Ammon's horn (tissue), 1 donor: ENCODE measurements at regions not wholly inside any gene's neighbourhood (a gene's known extent, or its start where the extent isn't known, plus 50 kb on each side); places are given as distances from the start of the nearest gene placed in this dataset.
"Not testable (repeated sequence)": the region's sequence is repeated elsewhere in the genome, so short reads cannot be mapped to it uniquely, and the experiment has no call there.

Experiments
- DNase-seq: peaks from one replicate; pipeline ENCODE4 v3.0.0-alpha.2; 2016; ENCODE audit warnings: low spot score

GRCh38 chr3:72028307-72028706 lies 243.4 kb upstream of the PROK2 start:
- not testable (repeated sequence) for DNase-seq

- DNase-seq: not testable (repeated sequence)
Measured at GRCh38 chr3:72027728-72028127, 242.8 kb upstream of the PROK2 start.

GRCh38 chr3:72022027-72022426 lies 237.1 kb upstream of the PROK2 start:
- no peak for DNase-seq

- no peak for DNase-seq
Measured at GRCh38 chr3:72021531-72021930, 236.6 kb upstream of the PROK2 start.

GRCh38 chr3:72018343-72018984 lies 233.5 kb upstream of the PROK2 start:
- no peak for DNase-seq

- DNase-seq: no peak
Measured at GRCh38 chr3:72017935-72018334, 233.0 kb upstream of the PROK2 start.

- no peak for DNase-seq
Measured at GRCh38 chr3:72017311-72017710, 232.4 kb upstream of the PROK2 start.

GRCh38 chr3:72015463-72015862 lies 230.5 kb upstream of the PROK2 start:
- no peak for DNase-seq

GRCh38 chr3:72013084-72013483 lies 228.1 kb upstream of the PROK2 start:
- DNase-seq: no peak

GRCh38 chr3:72012363-72012762 lies 227.4 kb upstream of the PROK2 start:
- DNase-seq: no peak

- DNase-seq: no peak
Measured at GRCh38 chr3:72011485-72011884, 226.5 kb upstream of the PROK2 start.

GRCh38 chr3:72009851-72010443 lies 225.0 kb upstream of the PROK2 start:
- peak; percentile 62 for DNase-seq

- DNase-seq: no peak
Measured at GRCh38 chr3:72008226-72008996, 223.5 kb upstream of the PROK2 start.

GRCh38 chr3:72006631-72007556 lies 221.9 kb upstream of the PROK2 start:
- no peak for DNase-seq

- no peak for DNase-seq
Measured at GRCh38 chr3:72004749-72005292, 219.9 kb upstream of the PROK2 start.

GRCh38 chr3:72003936-72004335 lies 219.0 kb upstream of the PROK2 start:
- no peak for DNase-seq

- no peak for DNase-seq
Measured at GRCh38 chr3:72001758-72002157, 216.8 kb upstream of the PROK2 start.

GRCh38 chr3:71998995-71999673 lies 214.2 kb upstream of the PROK2 start:
- DNase-seq: no peak

GRCh38 chr3:71997066-71997653 lies 212.2 kb upstream of the PROK2 start:
- no peak for DNase-seq

- DNase-seq: no peak
Measured at GRCh38 chr3:71994906-71995305, 210.0 kb upstream of the PROK2 start.

- no peak for DNase-seq
Measured at GRCh38 chr3:71994203-71994602, 209.3 kb upstream of the PROK2 start.
